ENCODE measurements at regions not wholly inside any gene's neighbourhood (a gene's known extent, or its start where the extent isn't known, plus 50 kb on each side); places are given as distances from the start of the nearest gene placed in this dataset.
"Not testable (repeated sequence)": the region's sequence is repeated elsewhere in the genome, so short reads cannot be mapped to it uniquely, and the experiment has no call there.

- DNase-seq, result no peak
Observed at GRCh38 chr6:30832864-30833263, 51.5 kb upstream of the DDR1 start.

- DNase-seq, result no peak
Observed at GRCh38 chr6:30830438-30830837, 53.9 kb upstream of the DDR1 start.

- no peak for DNase-seq
Observed at GRCh38 chr6:30829639-30830255, 54.6 kb upstream of the DDR1 start.

GRCh38 chr6:30829033-30829432 is 55.3 kb upstream of the DDR1 start:
- no peak for DNase-seq

- peak in 55 of 56 donors; percentile 27 to 94 (median 69) for DNase-seq
Observed at GRCh38 chr6:30828027-30828962, 56.0 kb upstream of the DDR1 start.

- DNase-seq, result peak in 1 of 56 donors; percentile 2
Observed at GRCh38 chr6:30826961-30827342, 57.4 kb upstream of the DDR1 start.

- DNase-seq, result no peak
Observed at GRCh38 chr6:30824698-30825097, 59.6 kb upstream of the DDR1 start.

GRCh38 chr6:30823534-30823865 is 60.8 kb upstream of the DDR1 start:
- DNase-seq, result no peak

GRCh38 chr6:30821862-30822784 is 62.2 kb upstream of the DDR1 start:
- peak in 1 of 56 donors; percentile 47 for DNase-seq

- DNase-seq, result no peak
Observed at GRCh38 chr6:30820193-30820592, 64.1 kb upstream of the DDR1 start.

- no peak for DNase-seq
Observed at GRCh38 chr6:30819297-30819917, 64.9 kb upstream of the DDR1 start.

GRCh38 chr6:30818391-30818841 is 65.9 kb upstream of the DDR1 start:
- DNase-seq, result no peak

- DNase-seq, result no peak
Observed at GRCh38 chr6:30816791-30817739, 67.3 kb upstream of the DDR1 start.

GRCh38 chr6:30816296-30816695 is 68.0 kb upstream of the DDR1 start:
- not testable (repeated sequence) for DNase-seq

GRCh38 chr6:30815041-30815742 is 69.1 kb upstream of the DDR1 start:
- DNase-seq, result not testable (repeated sequence)

- no peak for DNase-seq
Observed at GRCh38 chr6:30814146-30815040, 69.9 kb upstream of the DDR1 start.

- DNase-seq, result no peak
Observed at GRCh38 chr6:30813631-30814145, 69.3 kb upstream of the IER3 start.

- DNase-seq, result no peak
Observed at GRCh38 chr6:30810813-30811339, 66.5 kb upstream of the IER3 start.

All from amygdala (tissue), 56 donors.